ENCODE measurements at regions not wholly inside any gene's neighbourhood (a gene's known extent, or its start where the extent isn't known, plus 50 kb on each side); places are given as distances from the start of the nearest gene placed in this dataset.

- Histone ChIP-seq H3K27ac (ENCODE audit: low read depth in 1 of 2, low read length in 2 of 2) (no peak overlapping the region), H3K36me3 (ENCODE audit: control insufficient read depth in 4 of 4, insufficient read depth in 3 of 4, low read depth in 1 of 4, low read length in 3 of 4) (no peaks in the 10 kb centered on the region), H3K27me3 (ENCODE audit: control insufficient read depth in 4 of 4, insufficient read depth in 4 of 4, low read length in 3 of 4) (peaks cover 0 to 4% (median 0%) of the 10 kb centered on the region in 4 donors), H3K4me3 (ENCODE audit: low read depth in 1 of 3, low read length in 3 of 3) (no peak overlapping the region), H3K9me3 (ENCODE audit: control insufficient read depth in 4 of 4, low read length in 3 of 4) (no peaks in the 10 kb centered on the region), H3K9ac (ENCODE audit: low read depth in 1 of 2, low read length in 2 of 2) (no peak overlapping the region), H3K4me1 (ENCODE audit: control insufficient read depth in 4 of 4, insufficient read depth in 4 of 4, low read length in 3 of 4) (no peaks in the 10 kb centered on the region)
- no peak for DNase-seq (ENCODE audit: low spot score)
- 89% methylated on average over 9 of the region's 9 CpGs for WGBS
- no peak for TF ChIP-seq NR2F2 (IDR thresholded peaks at IDR 0.05)
- TF ChIP-seq, protein P1, sequence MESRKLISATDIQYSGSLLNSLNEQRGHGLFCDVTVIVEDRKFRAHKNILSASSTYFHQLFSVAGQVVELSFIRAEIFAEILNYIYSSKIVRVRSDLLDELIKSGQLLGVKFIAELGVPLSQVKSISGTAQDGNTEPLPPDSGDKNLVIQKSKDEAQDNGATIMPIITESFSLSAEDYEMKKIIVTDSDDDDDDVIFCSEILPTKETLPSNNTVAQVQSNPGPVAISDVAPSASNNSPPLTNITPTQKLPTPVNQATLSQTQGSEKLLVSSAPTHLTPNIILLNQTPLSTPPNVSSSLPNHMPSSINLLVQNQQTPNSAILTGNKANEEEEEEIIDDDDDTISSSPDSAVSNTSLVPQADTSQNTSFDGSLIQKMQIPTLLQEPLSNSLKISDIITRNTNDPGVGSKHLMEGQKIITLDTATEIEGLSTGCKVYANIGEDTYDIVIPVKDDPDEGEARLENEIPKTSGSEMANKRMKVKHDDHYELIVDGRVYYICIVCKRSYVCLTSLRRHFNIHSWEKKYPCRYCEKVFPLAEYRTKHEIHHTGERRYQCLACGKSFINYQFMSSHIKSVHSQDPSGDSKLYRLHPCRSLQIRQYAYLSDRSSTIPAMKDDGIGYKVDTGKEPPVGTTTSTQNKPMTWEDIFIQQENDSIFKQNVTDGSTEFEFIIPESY (IDR thresholded peaks at IDR 0.05) = no peak
- no peak for TF ChIP-seq HNF4A (conservative IDR thresholded peaks at IDR 0.05)
- TF ChIP-seq MAX (IDR thresholded peaks at IDR 0.05) = no peak
- no peak for TF ChIP-seq RAD21 (IDR thresholded peaks at IDR 0.05)
- no peak for TF ChIP-seq YY1 (IDR thresholded peaks at IDR 0.05)
- no peak for TF ChIP-seq RXRA (IDR thresholded peaks at IDR 0.05)
- no peak for TF ChIP-seq FOXA2 (IDR thresholded peaks at IDR 0.05)
- TF ChIP-seq, protein P2, sequence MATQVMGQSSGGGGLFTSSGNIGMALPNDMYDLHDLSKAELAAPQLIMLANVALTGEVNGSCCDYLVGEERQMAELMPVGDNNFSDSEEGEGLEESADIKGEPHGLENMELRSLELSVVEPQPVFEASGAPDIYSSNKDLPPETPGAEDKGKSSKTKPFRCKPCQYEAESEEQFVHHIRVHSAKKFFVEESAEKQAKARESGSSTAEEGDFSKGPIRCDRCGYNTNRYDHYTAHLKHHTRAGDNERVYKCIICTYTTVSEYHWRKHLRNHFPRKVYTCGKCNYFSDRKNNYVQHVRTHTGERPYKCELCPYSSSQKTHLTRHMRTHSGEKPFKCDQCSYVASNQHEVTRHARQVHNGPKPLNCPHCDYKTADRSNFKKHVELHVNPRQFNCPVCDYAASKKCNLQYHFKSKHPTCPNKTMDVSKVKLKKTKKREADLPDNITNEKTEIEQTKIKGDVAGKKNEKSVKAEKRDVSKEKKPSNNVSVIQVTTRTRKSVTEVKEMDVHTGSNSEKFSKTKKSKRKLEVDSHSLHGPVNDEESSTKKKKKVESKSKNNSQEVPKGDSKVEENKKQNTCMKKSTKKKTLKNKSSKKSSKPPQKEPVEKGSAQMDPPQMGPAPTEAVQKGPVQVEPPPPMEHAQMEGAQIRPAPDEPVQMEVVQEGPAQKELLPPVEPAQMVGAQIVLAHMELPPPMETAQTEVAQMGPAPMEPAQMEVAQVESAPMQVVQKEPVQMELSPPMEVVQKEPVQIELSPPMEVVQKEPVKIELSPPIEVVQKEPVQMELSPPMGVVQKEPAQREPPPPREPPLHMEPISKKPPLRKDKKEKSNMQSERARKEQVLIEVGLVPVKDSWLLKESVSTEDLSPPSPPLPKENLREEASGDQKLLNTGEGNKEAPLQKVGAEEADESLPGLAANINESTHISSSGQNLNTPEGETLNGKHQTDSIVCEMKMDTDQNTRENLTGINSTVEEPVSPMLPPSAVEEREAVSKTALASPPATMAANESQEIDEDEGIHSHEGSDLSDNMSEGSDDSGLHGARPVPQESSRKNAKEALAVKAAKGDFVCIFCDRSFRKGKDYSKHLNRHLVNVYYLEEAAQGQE (IDR thresholded peaks at IDR 0.05) = no peak
- TF ChIP-seq HNF4G (IDR thresholded peaks at IDR 0.05) = no peak
- TF ChIP-seq TAF1 (conservative IDR thresholded peaks at IDR 0.05) = no peak
- no peak for TF ChIP-seq SP1 (IDR thresholded peaks at IDR 0.05)
- no peak for TF ChIP-seq JUND (IDR thresholded peaks at IDR 0.05)
Observed at GRCh38 chr10:47164126-47164799, 135.7 kb upstream of the GDF10 start.

- no peak for TF ChIP-seq TAF1 (conservative IDR thresholded peaks at IDR 0.05)
- TF ChIP-seq RAD21 (IDR thresholded peaks at IDR 0.05) = no peak
- TF ChIP-seq, protein P2 (IDR thresholded peaks at IDR 0.05) = no peak
- no peak for TF ChIP-seq RXRA (IDR thresholded peaks at IDR 0.05)
- no peak for TF ChIP-seq EGR1 (IDR thresholded peaks at IDR 0.05; ENCODE audit: low read depth in 2 of 2)
- no peak for TF ChIP-seq YY1 (IDR thresholded peaks at IDR 0.05)
- TF ChIP-seq FOXA2 (IDR thresholded peaks at IDR 0.05) = no peak
- TF ChIP-seq MAX (IDR thresholded peaks at IDR 0.05) = no peak
- no peak for TF ChIP-seq CTCF (IDR thresholded peaks at IDR 0.05; ENCODE audit: low read depth, low read length, missing input control)
- TF ChIP-seq NR2F2 (IDR thresholded peaks at IDR 0.05) = no peak
- no peak for TF ChIP-seq HNF4A (conservative IDR thresholded peaks at IDR 0.05)
- TF ChIP-seq GABPA (IDR thresholded peaks at IDR 0.05 in 1 of 2, conservative IDR thresholded peaks at IDR 0.05 in 1 of 2) = no peak
- TF ChIP-seq JUND (IDR thresholded peaks at IDR 0.05) = no peak
- no peak for TF ChIP-seq HNF4G (IDR thresholded peaks at IDR 0.05)
- no peak for TF ChIP-seq ATF3 (IDR thresholded peaks at IDR 0.05)
- TF ChIP-seq SP1 (IDR thresholded peaks at IDR 0.05) = no peak
- no peak for TF ChIP-seq FOXA1 (IDR thresholded peaks at IDR 0.05)
- Histone ChIP-seq H3K36me3 (ENCODE audit: control insufficient read depth in 4 of 4, insufficient read depth in 3 of 4, low read depth in 1 of 4, low read length in 3 of 4) (no peaks in the 10 kb centered on the region), H3K9ac (ENCODE audit: low read depth in 1 of 2, low read length in 2 of 2) (no peak overlapping the region), H3K27me3 (ENCODE audit: control insufficient read depth in 4 of 4, insufficient read depth in 4 of 4, low read length in 3 of 4) (peaks cover 0 to 4% (median 0%) of the 10 kb centered on the region in 4 donors), H3K27ac (ENCODE audit: low read depth in 1 of 2, low read length in 2 of 2) (no peak overlapping the region), H3K4me3 (ENCODE audit: low read depth in 1 of 3, low read length in 3 of 3) (no peak overlapping the region), H3K4me1 (ENCODE audit: control insufficient read depth in 4 of 4, insufficient read depth in 4 of 4, low read length in 3 of 4) (no peaks in the 10 kb centered on the region), H3K9me3 (ENCODE audit: control insufficient read depth in 4 of 4, low read length in 3 of 4) (no peaks in the 10 kb centered on the region)
- 70% methylated on average over 3 of the region's 3 CpGs for WGBS
- DNase-seq (ENCODE audit: low spot score) = no peak
Observed at GRCh38 chr10:47164800-47165128, 135.2 kb upstream of the GDF10 start.

Measured in liver (tissue), 8 donors.